Astrocyte of the spinal cord (primary cell): ENCODE measurements at regions not wholly inside any gene's neighbourhood (a gene's known extent, or its start where the extent isn't known, plus 50 kb on each side); places are given as distances from the start of the nearest gene placed in this dataset.
"Not testable (repeated sequence)": the region's sequence is repeated elsewhere in the genome, so short reads cannot be mapped to it uniquely, and the experiment has no call there.

Experiments
- DNase-seq: peaks from one replicate; pipeline ENCODE4 v3.0.0; 2011; ENCODE audit warnings: low read depth, low spot score
- H3K4me3 ChIP-seq: 2 replicates; pipeline ENCODE4 v1.5.1; 2011; ENCODE audit warnings: low read depth, mild to moderate bottlenecking, low read length, moderate library complexity
- in situ Hi-C: cut with HindIII; loops from 2 replicates; pipeline ENCODE4 v1.10.0; 2017; ENCODE audit warnings: low sequenced_read_pairs
- TF ChIP-seq, protein P1 (sequence below): IDR thresholded peaks from 2 replicates; pipeline ENCODE4 v1.5.1; 2012; ENCODE audit warnings: low read depth, mild to moderate bottlenecking, low read length, inconsistent platforms

DNA sequence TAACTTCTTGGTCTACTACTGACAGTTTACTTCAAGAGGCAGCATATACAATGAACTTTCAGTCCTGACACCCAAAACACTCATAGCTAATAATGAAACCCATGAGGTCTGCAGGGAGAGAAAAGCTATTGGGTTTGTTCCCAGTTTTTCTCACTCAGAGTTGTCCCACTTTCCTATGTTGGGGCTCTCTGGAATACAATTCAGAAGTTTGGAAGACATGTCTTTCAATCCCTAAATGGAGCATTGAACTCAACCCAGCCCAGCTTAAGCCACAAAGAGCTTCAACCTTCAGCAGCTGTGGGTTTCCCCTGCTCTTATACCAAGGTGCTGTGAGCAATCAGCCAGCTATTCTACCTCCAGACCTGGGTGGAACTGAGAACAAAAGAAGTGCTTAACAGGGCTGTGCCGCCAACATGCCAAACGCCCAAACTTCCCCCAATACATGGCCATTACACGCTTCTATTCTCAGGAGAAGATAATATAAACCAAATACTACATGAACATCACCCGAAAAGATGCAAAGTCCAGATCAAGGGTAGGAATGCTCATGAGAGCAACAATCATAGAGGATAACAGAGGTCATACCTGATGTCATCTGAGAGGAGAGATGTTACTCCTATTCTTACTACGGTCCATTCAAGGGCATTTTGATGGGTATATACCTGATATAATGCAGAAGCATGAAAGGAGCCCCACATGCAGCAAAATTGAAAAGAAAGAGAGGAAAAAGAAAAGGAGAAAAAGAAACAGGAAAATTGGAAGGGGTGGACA, 131.2 kb upstream of the TGFBR2 start:
- DNase-seq: no peak
- no peak overlapping the region for H3K4me3 ChIP-seq
- TF ChIP-seq, protein P1, sequence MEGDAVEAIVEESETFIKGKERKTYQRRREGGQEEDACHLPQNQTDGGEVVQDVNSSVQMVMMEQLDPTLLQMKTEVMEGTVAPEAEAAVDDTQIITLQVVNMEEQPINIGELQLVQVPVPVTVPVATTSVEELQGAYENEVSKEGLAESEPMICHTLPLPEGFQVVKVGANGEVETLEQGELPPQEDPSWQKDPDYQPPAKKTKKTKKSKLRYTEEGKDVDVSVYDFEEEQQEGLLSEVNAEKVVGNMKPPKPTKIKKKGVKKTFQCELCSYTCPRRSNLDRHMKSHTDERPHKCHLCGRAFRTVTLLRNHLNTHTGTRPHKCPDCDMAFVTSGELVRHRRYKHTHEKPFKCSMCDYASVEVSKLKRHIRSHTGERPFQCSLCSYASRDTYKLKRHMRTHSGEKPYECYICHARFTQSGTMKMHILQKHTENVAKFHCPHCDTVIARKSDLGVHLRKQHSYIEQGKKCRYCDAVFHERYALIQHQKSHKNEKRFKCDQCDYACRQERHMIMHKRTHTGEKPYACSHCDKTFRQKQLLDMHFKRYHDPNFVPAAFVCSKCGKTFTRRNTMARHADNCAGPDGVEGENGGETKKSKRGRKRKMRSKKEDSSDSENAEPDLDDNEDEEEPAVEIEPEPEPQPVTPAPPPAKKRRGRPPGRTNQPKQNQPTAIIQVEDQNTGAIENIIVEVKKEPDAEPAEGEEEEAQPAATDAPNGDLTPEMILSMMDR: no peak
- in situ Hi-C loops: no loop called here

DNA sequence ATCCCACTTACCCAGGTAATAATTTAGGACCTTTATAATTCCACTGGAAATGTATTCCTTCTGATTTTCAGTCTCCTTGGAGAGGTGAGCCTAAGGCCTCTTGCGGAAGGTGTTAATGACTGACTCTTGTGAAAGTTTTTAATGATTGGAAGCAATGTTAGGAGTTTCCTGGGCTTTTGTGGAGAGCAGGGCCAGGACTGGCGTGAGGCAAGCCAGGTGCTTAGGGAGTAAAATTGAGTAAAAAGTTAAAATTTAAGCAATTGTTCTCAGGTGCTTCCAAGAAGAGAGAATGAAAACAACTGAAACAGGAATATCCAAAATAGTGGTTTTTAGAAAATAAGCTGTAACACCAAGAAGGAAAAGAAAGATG, 130.6 kb upstream of the TGFBR2 start:
- in situ Hi-C loops: no loop called here
- no peak overlapping the region for H3K4me3 ChIP-seq
- no peak for DNase-seq
- TF ChIP-seq, protein P1: no peak

DNA sequence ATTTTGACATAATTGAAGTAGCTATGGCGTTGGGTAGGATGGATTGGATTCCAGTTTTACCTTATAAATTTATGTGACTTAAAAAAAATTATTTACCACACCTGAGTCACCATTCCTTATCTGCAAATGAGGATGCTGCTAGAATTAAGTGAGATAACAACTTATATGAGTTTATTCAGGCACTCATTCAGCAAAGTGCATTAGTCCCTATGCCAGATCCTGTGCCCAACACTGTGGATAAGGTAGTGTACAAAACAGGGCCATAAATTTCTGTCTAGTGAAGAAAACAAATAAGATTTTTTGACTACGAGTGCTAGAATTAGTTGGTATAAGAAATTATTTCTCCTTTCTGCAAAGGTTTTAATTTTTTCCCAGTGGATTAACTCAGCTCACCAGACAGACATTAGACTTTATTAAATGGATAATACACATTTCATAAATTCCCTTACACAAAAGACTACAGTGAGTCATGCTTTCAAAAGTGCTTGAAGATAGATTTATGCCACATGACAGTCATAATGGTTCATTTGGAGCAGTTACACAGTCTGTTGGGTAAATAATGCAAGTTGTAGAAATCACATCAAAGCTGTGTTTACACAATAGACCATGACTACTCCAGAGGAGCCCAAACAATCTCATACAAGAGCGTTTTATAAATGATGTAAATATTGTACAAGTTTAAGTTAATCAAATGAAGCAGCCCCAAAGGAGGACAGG, 129.9 kb upstream of the TGFBR2 start:
- in situ Hi-C loops: no loop called here
- H3K4me3 ChIP-seq: no peak overlapping the region
- TF ChIP-seq, protein P1: no peak
- DNase-seq: peak; percentile 39

DNA sequence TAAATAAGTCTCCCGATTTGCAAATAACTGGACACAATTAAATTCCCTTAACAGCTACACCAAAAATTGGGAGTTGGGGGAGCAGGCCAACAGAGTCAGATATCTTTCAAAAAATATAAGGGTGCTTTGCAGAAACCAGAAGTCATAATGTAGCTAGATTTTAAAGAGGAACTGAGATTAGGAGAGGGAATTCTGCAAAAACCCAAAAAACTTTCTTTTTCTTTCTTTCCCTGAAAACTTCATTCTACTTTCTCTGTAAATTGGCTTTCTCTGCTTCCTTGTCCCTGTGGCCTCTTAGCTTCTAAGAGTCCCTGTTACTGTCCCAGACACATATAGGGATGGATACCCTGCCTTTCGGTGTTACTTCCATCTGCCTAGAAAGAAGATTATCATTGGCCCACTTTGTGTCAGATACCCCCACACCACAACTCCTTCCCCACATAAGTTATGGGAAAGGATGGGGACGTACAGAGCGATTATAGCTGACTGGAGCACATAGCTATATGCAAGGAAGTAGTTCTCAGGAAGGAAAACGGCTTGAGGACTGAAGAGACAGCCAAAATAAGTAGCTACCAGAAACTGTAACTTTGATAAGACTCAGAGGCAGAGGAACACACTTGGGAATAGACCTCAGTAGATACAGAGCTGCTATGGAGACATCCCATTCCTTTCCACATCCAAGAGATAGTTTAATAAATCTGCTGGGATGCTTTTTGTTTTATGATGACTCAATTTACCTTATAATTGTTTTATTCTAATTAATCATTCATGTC, 129.1 kb upstream of the TGFBR2 start:
- DNase-seq: no peak
- H3K4me3 ChIP-seq: no peak overlapping the region
- in situ Hi-C loops: no loop called here
- TF ChIP-seq, protein P1: no peak

DNA sequence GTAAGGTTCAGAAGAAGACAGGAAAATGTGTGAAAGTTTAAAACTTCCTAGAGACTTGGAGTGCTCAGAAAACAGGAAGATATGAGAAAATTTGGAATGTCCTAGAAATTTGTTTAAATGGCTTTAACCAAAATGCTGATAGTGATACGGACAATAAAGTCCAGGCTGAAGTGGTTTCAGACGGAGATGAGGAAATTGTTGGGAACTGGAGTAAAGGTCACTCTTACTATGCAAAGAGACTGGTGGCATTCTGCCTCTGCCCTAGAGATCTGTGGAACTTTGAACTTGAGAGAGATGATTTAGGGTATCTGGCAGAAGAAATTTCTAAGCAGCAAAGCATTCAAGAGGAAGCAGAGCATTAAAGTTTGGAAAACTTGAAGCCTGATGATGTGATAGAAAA, 126.7 kb upstream of the TGFBR2 start:
- DNase-seq, in situ Hi-C loops, H3K4me3 ChIP-seq: not testable (repeated sequence)

DNA sequence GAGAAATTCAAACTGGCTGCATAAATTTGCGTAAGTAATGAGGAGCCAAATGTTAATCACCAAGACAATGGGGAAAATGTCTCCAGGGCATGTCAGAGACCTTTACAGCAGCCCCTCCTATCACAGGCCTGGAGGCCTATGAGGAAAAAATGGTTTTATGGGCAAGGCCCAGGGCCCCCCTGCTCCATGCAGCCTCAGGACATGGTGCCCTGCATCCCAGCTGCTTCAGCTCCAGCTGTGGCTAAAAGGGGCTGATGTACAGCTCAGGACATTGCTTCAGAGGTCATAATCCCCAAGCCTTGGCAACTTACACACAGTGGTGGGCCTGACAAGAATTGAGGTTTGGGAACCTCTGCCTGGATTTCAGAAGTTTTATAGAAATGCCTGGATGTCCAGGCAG, 126.2 kb upstream of the TGFBR2 start:
- DNase-seq, H3K4me3 ChIP-seq, in situ Hi-C loops: not testable (repeated sequence)

DNA sequence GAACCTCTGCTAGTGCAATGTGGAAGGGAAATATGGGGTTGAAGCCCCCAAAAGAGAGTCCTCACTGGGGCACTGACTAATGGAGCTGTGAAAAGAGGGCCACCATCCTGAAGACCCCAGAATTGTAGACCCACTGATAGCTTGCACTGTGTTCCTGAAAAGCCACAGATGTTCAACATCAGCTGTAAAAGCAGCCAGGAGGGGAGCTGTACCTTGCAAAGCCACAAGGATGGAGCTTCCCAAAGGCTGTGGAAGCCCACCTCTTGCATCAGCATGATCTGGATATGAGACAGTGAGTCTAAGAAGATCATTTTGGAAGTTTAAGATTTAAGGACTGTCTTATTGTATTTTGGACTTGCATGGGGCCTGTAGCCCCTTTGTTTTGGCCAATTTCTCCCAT, 125.8 kb upstream of the TGFBR2 start:
- DNase-seq: no peak
- TF ChIP-seq, protein P1: no peak
- H3K4me3 ChIP-seq: no peak overlapping the region
- in situ Hi-C loops: no loop called here
